NB4 (cell line): ENCODE measurements at regions not wholly inside any gene's neighbourhood (a gene's known extent, or its start where the extent isn't known, plus 50 kb on each side); places are given as distances from the start of the nearest gene placed in this dataset.

Experiments
- CTCF ChIP-seq: IDR thresholded peaks from one replicate; pipeline ENCODE4 v1.5.1; 2012; ENCODE audit warnings: low read depth, low read length
- MAX ChIP-seq: IDR thresholded peaks from 2 replicates; pipeline ENCODE4 v1.6.1; 2011; ENCODE audit warnings: low read depth, low read length
- MYC ChIP-seq: IDR thresholded peaks from 2 replicates; pipeline ENCODE4 v1.6.1; 2011; ENCODE audit warnings: low read depth, low read length
- POLR2A ChIP-seq: IDR thresholded peaks from 2 replicates; pipeline ENCODE4 v1.6.1; 2011; ENCODE audit warnings: mild to moderate bottlenecking; ENCODE audit not compliant: insufficient read length; ENCODE audit errors: extremely low read depth

- TF ChIP-seq POLR2A: no peak
- TF ChIP-seq CTCF: no peak
- no peak for TF ChIP-seq MAX
- TF ChIP-seq MYC: no peak
Observed at GRCh38 chr2:22991844-22992243, 393.1 kb upstream of the KLHL29 start.
